ENCODE measurements at regions not wholly inside any gene's neighbourhood (a gene's known extent, or its start where the extent isn't known, plus 50 kb on each side); places are given as distances from the start of the nearest gene placed in this dataset.

DNA sequence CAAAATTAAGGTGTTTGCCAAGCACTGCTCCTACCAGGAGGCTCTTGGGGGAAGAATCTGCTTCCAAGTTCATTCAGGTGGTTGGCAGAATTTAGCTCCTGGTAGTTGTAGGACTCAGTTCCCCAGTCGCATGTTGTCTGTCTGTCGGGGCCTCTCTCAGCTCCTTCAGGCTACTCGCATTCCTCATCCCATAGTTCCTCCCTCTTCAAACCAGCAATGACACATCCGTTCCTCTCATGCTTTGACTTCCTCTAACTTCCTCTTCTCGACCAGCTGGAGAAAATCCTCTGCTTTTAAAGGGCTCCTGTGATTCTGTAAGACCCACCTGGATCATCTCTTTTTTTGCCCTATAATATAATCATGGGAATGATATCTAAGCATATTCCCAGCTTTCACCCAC is 108.1 kb downstream of the PMP22 start:
- TF ChIP-seq, protein P1, sequence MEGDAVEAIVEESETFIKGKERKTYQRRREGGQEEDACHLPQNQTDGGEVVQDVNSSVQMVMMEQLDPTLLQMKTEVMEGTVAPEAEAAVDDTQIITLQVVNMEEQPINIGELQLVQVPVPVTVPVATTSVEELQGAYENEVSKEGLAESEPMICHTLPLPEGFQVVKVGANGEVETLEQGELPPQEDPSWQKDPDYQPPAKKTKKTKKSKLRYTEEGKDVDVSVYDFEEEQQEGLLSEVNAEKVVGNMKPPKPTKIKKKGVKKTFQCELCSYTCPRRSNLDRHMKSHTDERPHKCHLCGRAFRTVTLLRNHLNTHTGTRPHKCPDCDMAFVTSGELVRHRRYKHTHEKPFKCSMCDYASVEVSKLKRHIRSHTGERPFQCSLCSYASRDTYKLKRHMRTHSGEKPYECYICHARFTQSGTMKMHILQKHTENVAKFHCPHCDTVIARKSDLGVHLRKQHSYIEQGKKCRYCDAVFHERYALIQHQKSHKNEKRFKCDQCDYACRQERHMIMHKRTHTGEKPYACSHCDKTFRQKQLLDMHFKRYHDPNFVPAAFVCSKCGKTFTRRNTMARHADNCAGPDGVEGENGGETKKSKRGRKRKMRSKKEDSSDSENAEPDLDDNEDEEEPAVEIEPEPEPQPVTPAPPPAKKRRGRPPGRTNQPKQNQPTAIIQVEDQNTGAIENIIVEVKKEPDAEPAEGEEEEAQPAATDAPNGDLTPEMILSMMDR (IDR thresholded peaks at IDR 0.05; ENCODE audit: low read depth, low read length, missing control alignments), result no peak
- DNase-seq (ENCODE audit: extremely low read depth, low read depth), result no peak
- H3K4me3 ChIP-seq (replicated peaks; ENCODE audit: low read depth, low read length), result no peak overlapping the region

DNA sequence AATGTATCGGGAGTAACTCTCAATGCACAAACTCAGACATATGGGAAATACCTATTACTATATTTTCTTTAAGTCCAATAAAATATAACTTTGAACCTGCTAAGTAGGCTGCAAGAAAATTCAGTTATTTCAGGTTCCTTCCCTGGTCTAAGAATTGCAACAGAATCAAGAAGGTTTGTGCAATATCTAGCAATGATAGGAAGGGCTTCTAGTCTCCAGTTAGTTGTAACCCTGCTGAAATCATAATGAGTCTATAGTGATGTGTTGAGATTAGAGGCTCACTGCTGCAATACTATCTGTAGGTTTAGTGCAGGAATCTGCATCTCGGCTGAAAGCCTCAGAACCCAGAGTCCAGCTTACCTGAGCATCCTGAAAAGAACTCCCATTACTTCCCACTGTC is 110.5 kb downstream of the PMP22 start:
- TF ChIP-seq, protein P1 (IDR thresholded peaks at IDR 0.05; ENCODE audit: low read depth, low read length, missing control alignments), result no peak
- H3K4me3 ChIP-seq (replicated peaks; ENCODE audit: low read depth, low read length), result no peak overlapping the region
- no peak for DNase-seq (ENCODE audit: extremely low read depth, low read depth)

DNA sequence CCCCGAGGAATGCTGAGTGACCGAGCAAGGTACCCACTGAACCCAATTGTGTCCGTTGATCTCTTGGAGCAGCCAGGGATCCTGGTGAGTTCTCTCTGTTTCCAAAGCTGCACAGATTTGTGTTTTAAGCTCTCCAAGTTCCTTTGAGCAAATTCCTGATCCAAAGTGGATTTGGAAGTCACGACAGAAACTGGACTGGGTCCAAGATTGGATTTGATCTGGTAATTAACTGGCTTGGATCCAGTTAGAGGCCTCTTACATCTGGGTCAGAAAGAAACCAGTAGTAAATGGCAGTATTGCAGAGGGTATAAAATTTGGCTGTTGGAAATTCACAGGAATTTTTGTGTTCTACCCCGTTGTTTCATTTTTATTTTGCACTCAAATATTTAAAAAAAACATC is 119.5 kb downstream of the PMP22 start:
- no peak for DNase-seq (ENCODE audit: extremely low read depth, low read depth)
- H3K4me3 ChIP-seq (replicated peaks; ENCODE audit: low read depth, low read length), result no peak overlapping the region
- TF ChIP-seq, protein P1 (IDR thresholded peaks at IDR 0.05; ENCODE audit: low read depth, low read length, missing control alignments), result no peak

DNA sequence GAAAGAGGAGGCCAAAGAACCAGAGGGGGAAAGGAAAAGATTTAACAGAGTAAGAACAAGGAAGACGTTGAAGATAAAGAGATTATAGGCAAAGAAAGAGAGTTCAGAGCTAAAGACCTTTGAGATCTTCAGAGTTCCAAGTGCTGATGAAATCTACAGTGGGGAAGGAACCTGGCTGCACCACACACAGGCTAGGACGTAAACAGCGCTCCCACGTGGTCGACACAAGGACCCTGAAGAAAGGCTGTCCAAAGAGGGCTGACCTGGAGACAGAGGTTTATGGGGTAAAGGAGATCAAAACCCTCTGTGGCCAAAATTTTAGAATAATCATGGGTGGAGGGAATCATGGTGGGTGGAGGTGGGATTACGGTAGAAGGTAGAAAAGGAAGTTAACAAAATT is 121.6 kb downstream of the PMP22 start:
- no peak for DNase-seq (ENCODE audit: extremely low read depth, low read depth)
- H3K4me3 ChIP-seq (replicated peaks; ENCODE audit: low read depth, low read length), result no peak overlapping the region
- TF ChIP-seq, protein P1 (IDR thresholded peaks at IDR 0.05; ENCODE audit: low read depth, low read length, missing control alignments), result no peak

DNA sequence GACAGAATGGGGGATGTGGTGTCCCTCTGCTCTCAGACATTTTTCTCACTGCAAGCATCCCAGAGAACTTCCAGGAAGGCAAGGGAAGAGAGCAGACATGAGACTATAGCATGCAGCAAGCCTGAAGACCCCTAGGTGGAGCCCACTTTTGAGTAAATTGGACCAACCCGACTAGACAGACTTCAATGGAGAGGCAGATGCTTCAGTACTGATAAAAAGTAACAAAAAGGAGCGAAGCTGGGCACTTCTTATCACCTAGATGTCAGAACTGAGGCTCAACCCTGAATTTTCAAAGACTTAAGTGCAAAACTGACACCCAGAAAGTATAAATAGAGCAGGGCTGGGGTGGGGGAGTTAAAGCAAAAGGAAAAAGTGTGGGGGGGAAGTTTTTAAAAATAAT is 130.8 kb downstream of the PMP22 start:
- TF ChIP-seq, protein P1 (IDR thresholded peaks at IDR 0.05; ENCODE audit: low read depth, low read length, missing control alignments), result no peak
- H3K4me3 ChIP-seq (replicated peaks; ENCODE audit: low read depth, low read length), result no peak overlapping the region
- no peak for DNase-seq (ENCODE audit: extremely low read depth, low read depth)

DNA sequence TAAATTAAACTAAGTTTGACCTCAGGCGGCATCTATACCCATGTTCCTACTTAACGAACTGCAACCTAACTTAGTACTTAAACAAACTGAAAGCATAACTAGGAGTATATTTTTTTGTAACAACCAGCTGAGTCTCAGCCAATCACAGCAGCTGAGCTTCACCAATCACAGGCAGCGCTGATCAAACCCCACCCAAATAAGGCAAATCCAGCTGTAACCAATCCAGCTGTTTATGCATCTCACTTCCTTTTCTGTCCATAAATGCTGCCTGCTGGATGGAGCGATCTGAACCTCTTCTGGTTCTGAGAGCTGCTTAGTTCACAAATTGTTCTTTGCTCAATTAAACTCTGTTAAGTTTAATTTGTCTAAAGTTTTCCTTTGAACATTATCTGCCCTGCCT is 131.3 kb downstream of the PMP22 start:
- TF ChIP-seq, protein P1 (IDR thresholded peaks at IDR 0.05; ENCODE audit: low read depth, low read length, missing control alignments), result no peak
- no peak for DNase-seq (ENCODE audit: extremely low read depth, low read depth)
- no peak overlapping the region for H3K4me3 ChIP-seq (replicated peaks; ENCODE audit: low read depth, low read length)

DNA sequence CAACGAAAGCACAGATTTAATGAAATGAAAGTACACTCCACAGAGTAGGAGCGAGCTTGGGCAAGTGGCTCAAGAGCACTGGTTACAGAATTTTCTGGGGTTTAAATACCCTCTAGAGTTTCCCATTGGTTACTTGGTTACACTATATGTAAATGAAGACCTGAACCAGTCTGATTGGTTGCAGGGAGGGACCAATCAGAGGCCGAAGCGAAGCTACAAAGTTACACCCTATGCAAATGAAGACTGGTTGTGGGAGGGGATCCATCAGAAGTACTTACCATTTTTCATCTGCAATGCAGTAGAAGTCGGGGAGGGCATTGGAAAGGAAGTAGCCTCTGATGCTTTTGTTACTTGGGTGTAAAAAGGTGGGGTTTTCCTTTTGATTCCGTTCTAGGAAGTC is 132.0 kb downstream of the PMP22 start:
- no peak for DNase-seq (ENCODE audit: extremely low read depth, low read depth)
- H3K4me3 ChIP-seq (replicated peaks; ENCODE audit: low read depth, low read length), result no peak overlapping the region
- TF ChIP-seq, protein P1 (IDR thresholded peaks at IDR 0.05; ENCODE audit: low read depth, low read length, missing control alignments), result no peak
